ENCODE measurements at regions not wholly inside any gene's neighbourhood (a gene's known extent, or its start where the extent isn't known, plus 50 kb on each side); places are given as distances from the start of the nearest gene placed in this dataset.

DNA sequence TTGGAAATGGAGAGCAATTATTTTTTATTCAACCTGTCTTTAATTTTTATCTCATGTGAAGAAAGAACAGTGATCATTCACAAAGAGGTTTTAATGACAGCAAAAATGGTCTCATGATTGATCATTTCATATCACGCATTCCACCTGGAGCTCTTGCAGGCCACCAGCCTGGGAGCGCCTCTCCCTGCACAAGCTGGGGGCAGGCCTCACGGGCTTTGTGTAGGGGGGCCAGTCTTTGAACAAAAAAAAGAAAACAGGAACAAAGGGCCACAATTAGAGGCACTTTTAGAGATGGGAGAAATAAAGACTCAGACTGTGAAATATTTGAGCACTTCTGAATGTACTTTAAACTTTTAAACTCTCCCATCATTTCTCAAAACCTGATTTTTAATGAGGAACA is 232.9 kb downstream of the CHD9NB start:
- H3K4me3 ChIP-seq = no peak overlapping the region
- H3K9me3 ChIP-seq (replicated peaks in 1 of 3) = no peaks in the 10 kb centered on the region
- H3K27me3 ChIP-seq = no peaks in the 10 kb centered on the region
- no peak overlapping the region for H3K27ac ChIP-seq
- TF ChIP-seq POLR2A (IDR thresholded peaks at IDR 0.05) = no peak
- TF ChIP-seq, protein P1, sequence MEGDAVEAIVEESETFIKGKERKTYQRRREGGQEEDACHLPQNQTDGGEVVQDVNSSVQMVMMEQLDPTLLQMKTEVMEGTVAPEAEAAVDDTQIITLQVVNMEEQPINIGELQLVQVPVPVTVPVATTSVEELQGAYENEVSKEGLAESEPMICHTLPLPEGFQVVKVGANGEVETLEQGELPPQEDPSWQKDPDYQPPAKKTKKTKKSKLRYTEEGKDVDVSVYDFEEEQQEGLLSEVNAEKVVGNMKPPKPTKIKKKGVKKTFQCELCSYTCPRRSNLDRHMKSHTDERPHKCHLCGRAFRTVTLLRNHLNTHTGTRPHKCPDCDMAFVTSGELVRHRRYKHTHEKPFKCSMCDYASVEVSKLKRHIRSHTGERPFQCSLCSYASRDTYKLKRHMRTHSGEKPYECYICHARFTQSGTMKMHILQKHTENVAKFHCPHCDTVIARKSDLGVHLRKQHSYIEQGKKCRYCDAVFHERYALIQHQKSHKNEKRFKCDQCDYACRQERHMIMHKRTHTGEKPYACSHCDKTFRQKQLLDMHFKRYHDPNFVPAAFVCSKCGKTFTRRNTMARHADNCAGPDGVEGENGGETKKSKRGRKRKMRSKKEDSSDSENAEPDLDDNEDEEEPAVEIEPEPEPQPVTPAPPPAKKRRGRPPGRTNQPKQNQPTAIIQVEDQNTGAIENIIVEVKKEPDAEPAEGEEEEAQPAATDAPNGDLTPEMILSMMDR (IDR thresholded peaks at IDR 0.05) = no peak
- intact Hi-C loops (cut with DNase I) = no loop called here
- H3K4me1 ChIP-seq (replicated peaks in 1 of 2) = no peaks in the 10 kb centered on the region
- no peaks in the 10 kb centered on the region for H3K36me3 ChIP-seq (replicated peaks in 1 of 2)
- no peak for DNase-seq
- WGBS, 4 donors = 53 to 68% (median 56%) methylated on average over 3 of the region's 3 CpGs

DNA sequence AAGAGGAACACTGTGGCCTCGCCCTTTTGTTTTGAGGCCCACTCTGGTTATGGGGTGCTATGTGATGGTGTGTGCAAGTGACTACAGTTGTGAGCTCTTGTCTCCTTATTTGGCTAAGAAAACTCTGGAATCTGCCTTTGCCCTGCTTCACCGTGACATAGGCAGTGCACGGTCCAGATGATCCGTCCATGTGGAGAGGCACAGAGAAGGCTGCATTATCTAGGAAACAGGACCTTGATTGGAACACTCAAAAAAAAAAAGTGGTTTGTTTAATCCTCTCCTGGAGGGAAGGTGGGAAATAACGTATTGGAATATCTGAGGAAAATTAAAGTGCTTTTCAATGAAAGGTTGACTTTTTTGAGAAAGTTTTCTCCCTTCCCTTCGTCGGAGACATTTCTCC is 233.3 kb downstream of the CHD9NB start:
- H3K27me3 ChIP-seq = no peaks in the 10 kb centered on the region
- TF ChIP-seq, protein P1 (IDR thresholded peaks at IDR 0.05) = no peak
- no peak for TF ChIP-seq POLR2A (IDR thresholded peaks at IDR 0.05)
- no peaks in the 10 kb centered on the region for H3K36me3 ChIP-seq (replicated peaks in 1 of 2)
- H3K4me1 ChIP-seq (replicated peaks in 1 of 2) = no peaks in the 10 kb centered on the region
- H3K27ac ChIP-seq = no peak overlapping the region
- no peaks in the 10 kb centered on the region for H3K9me3 ChIP-seq (replicated peaks in 1 of 3)
- WGBS, 4 donors = 68 to 76% (median 74%) methylated on average over 7 of the region's 7 CpGs
- no peak for DNase-seq
- no peak overlapping the region for H3K4me3 ChIP-seq
- intact Hi-C loops (cut with DNase I) = no loop called here

DNA sequence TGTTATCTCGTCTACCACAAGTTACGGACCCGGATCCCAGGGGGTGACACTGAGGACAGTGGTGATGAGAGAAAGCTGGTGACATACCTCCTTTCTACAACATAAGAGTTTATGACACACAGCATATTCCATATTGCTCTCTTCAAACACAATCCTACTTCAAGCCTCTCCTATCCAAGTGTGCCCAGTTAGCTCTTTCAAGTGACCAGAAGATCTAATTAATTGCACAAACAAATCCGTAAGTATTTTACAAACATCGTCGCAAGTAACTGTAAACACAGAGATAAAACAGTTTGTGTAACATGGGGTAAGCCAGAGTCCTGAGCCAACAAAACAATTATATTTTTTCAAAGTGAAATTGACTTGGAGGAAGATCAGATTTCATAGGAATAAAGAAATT is 235.0 kb downstream of the CHD9NB start:
- WGBS, 4 donors = 55 to 58% (median 58%) methylated on average over 6 of the region's 6 CpGs
- Histone ChIP-seq H3K27ac (no peak overlapping the region), H3K4me3 (no peak overlapping the region), H3K9me3 (replicated peaks in 1 of 3) (no peaks in the 10 kb centered on the region), H3K27me3 (no peaks in the 10 kb centered on the region), H3K4me1 (replicated peaks in 1 of 2) (no peaks in the 10 kb centered on the region), H3K36me3 (replicated peaks in 1 of 2) (no peaks in the 10 kb centered on the region)
- no peak for DNase-seq
- intact Hi-C loops (cut with DNase I) = no loop called here
- no peak for TF ChIP-seq POLR2A (IDR thresholded peaks at IDR 0.05)
- TF ChIP-seq, protein P1 (IDR thresholded peaks at IDR 0.05) = no peak

DNA sequence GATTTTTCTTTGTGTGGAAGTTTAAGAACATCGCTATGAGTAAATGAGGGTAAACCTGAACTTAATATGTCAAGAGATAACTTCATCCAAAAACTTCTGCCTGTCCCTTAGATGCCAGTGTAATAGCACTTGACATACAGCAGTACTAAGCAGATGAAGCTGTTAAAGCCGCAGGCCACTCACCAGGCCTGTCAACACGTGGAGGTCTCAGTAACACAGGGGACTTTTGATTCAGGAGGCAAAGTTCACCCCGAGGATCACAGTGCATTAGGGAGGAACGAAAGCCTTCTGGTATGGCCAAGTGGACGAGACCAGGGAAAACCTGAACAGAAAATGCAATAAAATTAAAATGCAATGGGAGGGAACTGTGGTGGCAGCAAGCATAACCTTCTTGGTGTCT is 235.7 kb downstream of the CHD9NB start:
- intact Hi-C loops (cut with DNase I) = no loop called here
- no peak for TF ChIP-seq POLR2A (IDR thresholded peaks at IDR 0.05)
- TF ChIP-seq, protein P1 (IDR thresholded peaks at IDR 0.05) = no peak
- Histone ChIP-seq H3K36me3 (replicated peaks in 1 of 2) (no peaks in the 10 kb centered on the region), H3K27me3 (no peaks in the 10 kb centered on the region), H3K9me3 (replicated peaks in 1 of 3) (no peaks in the 10 kb centered on the region), H3K4me3 (no peak overlapping the region), H3K4me1 (replicated peaks in 1 of 2) (no peaks in the 10 kb centered on the region), H3K27ac (no peak overlapping the region)
- DNase-seq = no peak
- WGBS, 4 donors = 45 to 55% (median 53%) methylated on average over 6 of the region's 6 CpGs
